ENCODE measurements at regions not wholly inside any gene's neighbourhood (a gene's known extent, or its start where the extent isn't known, plus 50 kb on each side); places are given as distances from the start of the nearest gene placed in this dataset.

GRCh38 chr2:234751275-234751973 is 200.4 kb upstream of the SH3BP4 start:
- no peak for TF ChIP-seq CTCF (IDR thresholded peaks at IDR 0.05)
- TF ChIP-seq POLR2A (IDR thresholded peaks at IDR 0.05): no peak
